ENCODE measurements at regions not wholly inside any gene's neighbourhood (a gene's known extent, or its start where the extent isn't known, plus 50 kb on each side); places are given as distances from the start of the nearest gene placed in this dataset.

DNA sequence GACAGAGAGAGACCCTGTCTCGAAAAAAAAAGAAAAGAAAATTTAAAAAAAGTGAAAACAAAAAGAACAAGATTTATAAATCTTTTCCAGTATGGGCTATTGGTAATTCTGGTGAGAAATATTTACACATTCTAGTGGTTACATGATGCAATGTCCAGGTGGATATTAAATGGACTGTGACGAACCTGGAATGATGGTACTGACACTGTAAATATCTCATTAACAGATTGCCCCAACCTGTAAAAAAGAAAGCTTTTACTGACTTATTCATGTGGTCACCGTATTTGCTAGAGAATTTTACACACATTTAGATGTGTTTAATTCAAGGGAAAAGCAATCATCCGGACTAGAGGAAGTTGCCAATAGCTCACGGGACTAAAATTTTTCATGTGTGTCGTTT is 162.1 kb upstream of the LRIG1 start:
- ATAC-seq (ENCODE audit: poor library complexity) (no peak), DNase-seq (no peak)
- intact Hi-C loops (cut with DNase I): no loop called here

DNA sequence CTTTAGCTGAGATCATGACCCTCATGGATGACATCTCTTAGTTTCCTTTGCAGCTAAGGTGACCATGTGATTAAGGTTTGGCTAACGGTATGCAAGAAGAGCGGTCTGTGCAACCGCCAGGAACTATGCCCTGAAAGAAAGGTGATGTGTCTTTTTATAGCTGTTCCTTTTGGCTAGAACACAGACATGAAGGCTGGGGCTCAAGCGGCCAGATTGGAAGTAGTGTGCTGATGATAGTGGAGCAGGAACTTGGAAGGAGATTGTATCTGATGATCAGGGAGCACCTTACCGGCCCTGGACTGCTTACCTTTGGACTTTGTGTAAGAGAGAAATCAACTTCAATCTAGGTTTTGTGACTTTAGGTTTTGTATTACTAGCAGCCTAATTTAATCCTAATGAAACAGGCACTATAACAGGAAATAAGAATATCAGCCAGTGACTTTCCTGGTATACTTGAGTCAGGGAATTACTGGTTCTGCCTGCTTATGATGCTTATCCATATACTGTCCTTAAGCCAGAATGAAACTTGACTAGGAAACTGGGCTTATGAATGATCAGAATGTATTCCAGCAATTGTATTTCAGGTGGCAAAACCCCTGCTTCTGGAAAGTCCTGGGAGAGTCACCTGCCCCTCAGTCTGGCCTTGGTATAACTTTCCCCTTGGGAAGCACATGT is 164.3 kb upstream of the LRIG1 start:
- no peak for DNase-seq

DNA sequence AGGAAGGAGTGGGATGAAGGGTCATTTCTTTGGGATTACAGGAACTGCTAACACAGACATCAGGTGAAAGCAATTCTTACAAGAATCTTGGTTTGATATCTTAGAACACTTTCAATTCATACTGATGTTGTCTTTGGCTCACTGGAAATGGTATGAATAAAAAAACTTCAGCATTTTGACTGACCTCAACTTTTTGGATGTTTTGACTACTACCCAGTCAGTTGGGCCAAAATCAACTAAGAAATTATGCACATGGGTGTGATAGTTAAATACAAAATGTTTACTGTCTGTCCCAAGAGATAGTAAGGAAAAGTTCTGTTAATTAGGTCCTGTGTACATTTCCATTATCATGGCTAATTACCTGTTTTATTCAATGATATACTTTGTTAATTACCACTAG is 165.5 kb upstream of the LRIG1 start:
- no peak for DNase-seq
- no peak for ATAC-seq (ENCODE audit: poor library complexity)
- intact Hi-C loops (cut with DNase I): no loop called here

More for the DNA sequence above, 164.3 kb upstream of the LRIG1 start:
- peak; percentile 93 for ATAC-seq (ENCODE audit: poor library complexity)
- intact Hi-C loops (cut with DNase I): no loop called here

DNA sequence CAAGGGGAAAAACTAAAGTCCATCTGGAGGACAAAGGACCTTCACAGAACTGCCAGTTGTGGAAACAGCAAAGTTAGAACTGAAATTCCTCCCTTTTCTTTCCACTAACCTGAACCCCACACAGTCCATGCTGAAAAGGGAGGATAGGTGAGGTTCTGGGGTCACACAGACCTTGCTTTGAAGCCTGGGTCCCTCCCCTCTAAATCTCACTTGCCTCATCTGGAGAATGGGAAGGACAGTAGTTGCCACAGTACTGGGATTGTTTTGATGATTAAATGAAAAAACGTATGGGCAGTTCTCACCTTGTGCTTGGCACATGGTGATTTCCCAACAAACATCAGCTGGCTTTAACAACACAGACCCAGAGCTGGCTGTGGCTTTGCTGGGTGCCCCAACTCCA is 166.4 kb upstream of the LRIG1 start:
- intact Hi-C loops (cut with DNase I): no loop called here
- DNase-seq (no peak), ATAC-seq (ENCODE audit: poor library complexity) (no peak)

DNA sequence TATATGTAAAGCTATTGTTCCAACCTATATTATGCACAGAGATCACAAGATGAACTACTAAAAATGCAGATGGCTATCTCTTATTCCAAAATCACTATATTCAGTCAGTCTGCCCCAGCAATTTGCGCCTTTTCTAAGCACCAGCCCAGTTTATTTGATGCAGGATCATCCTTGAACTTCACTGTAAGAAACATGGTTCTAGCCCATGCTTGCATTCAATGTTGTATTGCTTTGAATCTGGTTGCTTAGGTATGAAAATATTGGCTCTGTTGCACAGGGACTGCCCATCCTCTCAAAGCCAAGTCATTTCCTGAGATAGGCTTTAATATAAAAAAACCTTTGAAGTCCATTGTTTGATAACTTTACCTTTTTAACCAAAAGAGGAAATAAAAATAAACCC is 170.5 kb upstream of the LRIG1 start:
- ATAC-seq (ENCODE audit: poor library complexity) (no peak), DNase-seq (no peak)
- intact Hi-C loops (cut with DNase I): no loop called here

DNA sequence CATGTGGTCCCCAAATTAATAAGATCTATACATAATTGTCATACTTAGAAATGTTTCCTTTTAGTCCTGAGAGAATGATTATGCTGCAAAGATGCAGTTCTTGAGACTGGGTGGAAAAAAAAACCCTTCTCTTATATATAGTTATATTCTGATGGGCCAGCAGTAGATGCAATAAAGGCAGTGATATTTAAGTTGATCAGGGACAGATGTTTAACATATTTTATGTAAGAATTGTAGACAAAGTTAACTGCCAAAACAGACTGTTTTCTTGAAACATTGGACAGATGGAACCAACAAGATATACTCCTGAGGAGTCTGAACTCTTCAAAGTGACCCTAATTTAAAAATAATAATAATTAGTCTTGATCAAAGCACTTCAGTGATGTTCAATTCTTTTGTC is 172.0 kb upstream of the LRIG1 start:
- intact Hi-C loops (cut with DNase I): no loop called here
- ATAC-seq (ENCODE audit: poor library complexity) (no peak), DNase-seq (no peak)

DNA sequence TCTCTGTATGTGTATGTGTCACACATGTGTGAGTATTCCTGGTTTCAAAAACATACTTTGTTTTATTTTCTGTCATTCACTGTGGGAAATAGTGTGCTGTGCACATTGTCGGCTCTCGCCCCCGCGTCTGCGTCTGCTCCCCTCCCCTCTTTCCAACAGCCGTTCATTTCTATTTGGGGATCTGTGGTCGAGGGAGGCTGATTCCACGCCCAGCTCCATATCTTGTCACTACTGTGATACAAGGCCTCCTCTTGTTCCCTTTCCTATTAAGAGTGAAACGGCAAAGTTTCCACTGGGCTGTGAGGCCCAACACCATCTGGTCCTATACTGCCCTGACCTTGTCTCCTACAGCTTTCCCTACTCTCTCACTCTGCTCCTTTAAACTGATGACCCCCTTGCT is 172.5 kb upstream of the LRIG1 start:
- ATAC-seq (ENCODE audit: poor library complexity) (no peak), DNase-seq (no peak)
- intact Hi-C loops (cut with DNase I): no loop called here

DNA sequence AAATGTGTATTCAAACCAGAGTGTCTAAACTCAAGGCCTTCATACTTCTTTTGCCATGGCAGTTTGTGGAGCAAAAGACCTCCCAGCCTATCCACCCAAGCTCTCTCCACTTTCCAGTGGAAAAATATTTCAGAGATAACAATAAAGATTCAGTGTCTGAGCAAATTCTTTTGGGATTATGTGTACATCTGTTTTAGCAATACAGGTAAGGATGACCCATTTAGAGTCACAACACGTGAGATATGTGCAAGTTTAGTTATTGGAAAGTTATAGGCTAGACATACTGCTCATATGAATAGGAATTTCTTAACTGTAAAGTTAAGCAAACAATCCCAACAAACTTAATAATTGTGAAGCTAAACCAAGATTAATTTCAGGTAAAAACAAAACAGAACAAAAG is 174.5 kb upstream of the LRIG1 start:
- ATAC-seq (ENCODE audit: poor library complexity) (no peak), DNase-seq (no peak)
- intact Hi-C loops (cut with DNase I): no loop called here

DNA sequence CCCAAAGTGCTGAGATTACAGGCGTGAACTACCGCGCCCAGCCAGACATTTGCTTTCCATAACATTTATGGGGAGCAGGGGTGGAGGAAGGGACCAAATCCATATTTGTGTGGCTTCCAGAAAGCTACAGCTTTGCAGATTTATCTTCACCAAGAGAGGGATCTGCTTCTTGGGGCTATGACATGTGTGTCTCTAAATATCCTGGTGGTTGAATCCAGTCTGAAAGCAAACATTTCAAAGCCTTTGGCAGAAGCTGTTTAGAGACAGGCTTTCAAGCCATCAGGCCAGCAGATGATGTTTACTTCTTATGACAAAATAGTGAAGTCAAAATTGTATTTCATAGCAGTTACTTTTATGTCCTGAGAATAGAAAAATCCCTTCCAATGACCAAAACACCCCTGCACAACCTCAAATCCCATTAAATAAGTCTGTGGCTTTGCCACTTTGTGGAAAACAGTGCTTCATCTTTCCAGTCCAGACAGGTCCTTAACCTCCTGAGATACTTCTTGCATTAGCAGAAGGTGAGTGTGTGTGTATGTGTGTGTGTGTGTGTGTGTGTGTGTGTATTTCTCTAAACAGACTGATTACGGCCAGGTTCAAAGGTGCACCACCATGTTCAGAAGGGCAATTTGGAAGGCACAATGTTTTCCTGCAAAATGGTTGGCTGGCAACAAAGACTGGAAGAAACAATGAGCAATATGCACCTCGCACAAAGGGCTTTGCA is 191.4 kb upstream of the LRIG1 start:
- ATAC-seq (ENCODE audit: poor library complexity) (no peak), DNase-seq (no peak)
- intact Hi-C loops (cut with DNase I): no loop called here

DNA sequence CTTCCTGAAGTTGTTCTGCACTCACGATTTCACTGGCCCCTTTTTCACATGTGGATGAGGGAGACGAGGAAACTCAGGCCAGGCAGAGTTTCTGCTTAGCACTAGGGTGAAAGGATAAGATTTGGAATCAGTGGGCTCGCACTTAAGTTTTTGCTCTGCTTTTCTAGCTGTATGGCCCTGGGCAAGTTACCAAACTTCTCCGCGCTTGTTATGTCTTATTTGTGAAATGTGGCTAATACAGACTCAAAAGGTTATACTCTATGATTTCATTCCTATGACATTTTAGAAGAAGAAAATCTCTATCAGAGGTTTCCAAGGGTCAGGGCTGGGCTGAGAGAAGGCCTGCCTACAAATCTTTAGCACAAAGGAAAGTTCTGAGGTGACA is 191.9 kb upstream of the LRIG1 start:
- ATAC-seq (ENCODE audit: poor library complexity) (no peak), DNase-seq (no peak)
- intact Hi-C loops (cut with DNase I): no loop called here

DNA sequence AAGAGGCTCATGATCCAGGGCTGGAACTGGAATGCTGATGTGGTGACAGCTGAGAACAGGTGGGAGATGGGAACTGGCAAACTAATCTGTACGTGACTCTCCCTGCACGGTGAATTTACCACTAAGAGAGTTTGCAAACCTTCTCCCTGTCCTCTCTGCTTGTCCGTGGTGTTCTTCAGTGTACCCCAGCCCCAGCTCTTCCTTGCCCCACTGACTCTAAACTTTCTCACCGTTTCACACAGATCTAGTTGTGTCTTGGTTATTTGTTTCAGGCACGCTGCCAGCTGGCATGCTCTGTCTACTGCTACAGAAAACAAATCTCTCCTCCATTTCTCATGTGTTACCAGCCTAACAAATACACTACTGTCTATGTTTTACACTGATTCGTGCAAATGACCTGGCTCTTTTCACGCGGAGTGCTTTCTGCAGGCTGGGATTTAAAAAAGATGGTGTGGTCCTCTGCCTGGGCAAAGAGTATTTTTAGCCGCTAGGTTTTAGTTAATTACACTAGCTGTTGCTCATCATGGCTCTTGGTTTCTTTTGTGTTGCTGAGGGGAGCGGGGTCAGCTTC is 192.7 kb upstream of the LRIG1 start:
- intact Hi-C loops (cut with DNase I): no loop called here
- DNase-seq: no peak
- peak; percentile 57 for ATAC-seq (ENCODE audit: poor library complexity)

DNA sequence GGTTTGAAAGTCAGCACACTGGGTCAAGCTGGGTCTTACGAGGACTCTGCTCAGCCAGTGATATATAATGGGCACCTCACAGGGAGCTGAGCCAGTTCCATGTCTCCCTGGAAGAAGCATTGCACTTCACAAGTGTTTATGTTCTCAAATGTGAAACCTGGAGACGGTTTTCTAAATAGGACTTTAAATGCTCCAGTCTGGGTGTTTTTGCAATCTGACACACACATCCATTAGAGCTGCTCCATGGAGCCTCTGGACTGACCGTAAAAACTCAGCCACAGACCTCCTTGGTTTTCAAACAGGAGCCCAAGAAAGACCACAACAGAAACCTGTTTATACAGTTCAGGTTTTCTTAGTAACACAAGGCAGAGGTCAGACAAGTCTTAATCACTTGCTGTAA is 201.3 kb upstream of the LRIG1 start:
- no peak for DNase-seq
- intact Hi-C loops (cut with DNase I): no loop called here
- no peak for ATAC-seq (ENCODE audit: poor library complexity)

DNA sequence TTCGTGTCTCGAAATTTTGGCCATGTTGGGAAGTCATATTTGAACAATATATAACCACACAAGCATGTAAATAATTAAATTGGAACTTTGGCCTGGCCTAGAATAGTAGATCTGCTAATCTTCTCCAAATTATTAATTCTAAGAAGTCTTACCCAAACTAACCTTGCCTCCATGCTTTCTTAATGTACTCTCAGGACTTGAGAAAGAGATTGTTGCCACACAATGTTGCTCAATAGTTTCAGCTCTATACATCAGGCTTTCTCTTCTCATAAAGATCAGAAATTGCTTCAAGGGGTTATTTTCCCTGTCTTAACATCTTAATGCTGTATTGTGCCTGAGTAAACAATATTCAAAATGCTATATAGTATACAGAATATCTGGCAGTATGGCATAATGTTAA is 202.7 kb upstream of the LRIG1 start:
- DNase-seq (no peak), ATAC-seq (ENCODE audit: poor library complexity) (no peak)

DNA sequence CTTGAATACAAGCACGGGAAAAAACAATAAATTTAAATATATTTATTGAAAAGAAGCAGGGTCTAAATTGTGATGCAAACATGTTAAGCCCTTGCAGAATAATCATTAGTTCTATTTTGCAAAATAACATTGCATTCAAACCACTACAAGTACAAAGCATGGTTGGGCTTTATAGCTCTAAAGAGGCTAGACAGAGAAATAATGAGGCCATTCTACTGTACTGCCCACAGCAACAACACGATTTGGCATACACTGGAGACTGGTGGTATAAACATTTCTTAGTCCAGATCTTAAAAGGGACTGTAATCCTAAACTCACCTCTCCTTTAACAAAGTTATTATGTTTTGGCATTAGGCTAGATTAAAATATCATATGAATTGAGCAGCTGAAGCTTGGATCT is 204.3 kb upstream of the LRIG1 start:
- intact Hi-C loops (cut with DNase I): no loop called here
- DNase-seq (no peak), ATAC-seq (ENCODE audit: poor library complexity) (no peak)

More for the DNA sequence above, 202.7 kb upstream of the LRIG1 start:
- intact Hi-C loops (cut with DNase I): no loop called here

DNA sequence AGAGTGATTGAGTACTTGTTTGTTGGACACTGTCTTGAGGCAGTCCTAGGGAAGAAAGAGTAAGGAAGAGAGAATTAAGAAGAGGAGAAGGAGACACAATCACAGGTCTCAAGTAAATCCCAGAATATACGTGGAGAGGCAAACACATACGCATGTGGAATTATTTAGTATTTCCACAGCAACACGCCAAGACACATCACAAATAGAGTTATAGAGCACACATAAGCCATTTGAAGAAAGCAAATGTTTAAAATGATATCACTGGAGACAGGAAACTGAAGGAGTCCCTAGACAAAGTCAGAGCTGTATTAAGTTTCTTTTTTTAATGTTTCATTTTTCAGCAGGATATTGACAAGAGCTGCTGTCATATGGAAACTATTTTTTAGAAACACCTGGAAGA is 206.1 kb upstream of the LRIG1 start:
- intact Hi-C loops (cut with DNase I): no loop called here
- ATAC-seq (ENCODE audit: poor library complexity): no peak

DNA sequence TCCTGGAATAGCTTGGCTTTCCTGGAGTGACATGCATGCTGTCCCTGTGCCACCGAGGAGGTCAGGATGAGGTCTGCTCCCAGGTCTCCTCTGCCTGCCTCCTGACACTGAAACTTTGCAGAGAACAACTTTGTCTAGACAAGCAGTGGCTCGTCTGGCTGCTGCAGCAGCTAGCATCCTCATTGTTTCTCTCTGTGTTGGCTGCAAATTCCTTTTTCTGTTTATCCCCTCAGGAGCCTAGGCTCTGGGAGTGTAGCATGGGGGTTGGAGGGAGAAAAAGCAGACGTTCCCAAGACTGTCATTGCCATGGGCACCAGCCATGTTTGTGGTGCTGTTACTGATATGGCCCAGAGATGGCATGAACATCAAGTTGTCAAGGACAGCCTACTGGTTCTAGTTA is 208.7 kb upstream of the LRIG1 start:
- ATAC-seq (ENCODE audit: poor library complexity) (no peak), DNase-seq (no peak)
- intact Hi-C loops (cut with DNase I): no loop called here

More for the DNA sequence above, 206.1 kb upstream of the LRIG1 start:
- no peak for DNase-seq

DNA sequence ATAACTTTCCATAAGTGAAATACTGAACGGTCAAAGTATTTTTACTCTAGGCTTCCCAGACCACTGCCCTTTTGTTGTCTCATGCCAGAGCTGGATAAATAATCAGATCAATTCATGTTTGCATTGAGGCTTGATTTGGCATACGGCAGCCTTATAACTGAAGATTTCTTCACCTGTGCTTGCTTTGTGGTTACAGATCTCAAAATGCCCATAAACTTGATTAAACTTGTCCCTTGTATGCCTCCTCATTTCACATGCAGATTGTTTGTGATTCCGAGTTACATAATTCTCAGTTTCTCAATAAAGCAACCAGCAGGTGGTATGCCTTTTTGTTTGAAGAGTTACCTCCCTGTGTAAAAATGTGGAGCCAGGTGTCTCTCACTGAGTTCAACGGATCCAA is 211.4 kb upstream of the LRIG1 start:
- intact Hi-C loops (cut with DNase I): no loop called here
- DNase-seq (no peak), ATAC-seq (ENCODE audit: poor library complexity) (no peak)

DNA sequence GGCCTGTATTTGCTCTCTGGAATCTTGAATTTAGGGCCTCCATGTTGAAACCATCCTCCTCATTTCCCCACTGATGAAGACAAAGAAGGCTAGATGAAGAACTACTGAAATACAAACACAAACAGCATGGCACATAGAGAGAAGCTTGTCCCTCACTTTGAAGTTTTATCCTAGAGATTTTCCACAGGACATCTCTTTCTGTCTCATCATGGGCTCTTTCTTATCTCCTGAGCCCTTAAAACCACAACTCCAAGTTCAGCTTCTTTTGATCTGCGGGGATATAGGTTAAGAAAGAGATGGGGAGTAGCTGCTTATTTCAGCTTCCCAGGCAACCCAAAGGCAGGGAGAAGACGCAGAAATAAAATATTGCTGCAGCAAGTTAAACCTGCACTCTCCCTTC is 213.1 kb upstream of the LRIG1 start:
- ATAC-seq (ENCODE audit: poor library complexity) (no peak), DNase-seq (no peak)
- intact Hi-C loops (cut with DNase I): no loop called here

DNA sequence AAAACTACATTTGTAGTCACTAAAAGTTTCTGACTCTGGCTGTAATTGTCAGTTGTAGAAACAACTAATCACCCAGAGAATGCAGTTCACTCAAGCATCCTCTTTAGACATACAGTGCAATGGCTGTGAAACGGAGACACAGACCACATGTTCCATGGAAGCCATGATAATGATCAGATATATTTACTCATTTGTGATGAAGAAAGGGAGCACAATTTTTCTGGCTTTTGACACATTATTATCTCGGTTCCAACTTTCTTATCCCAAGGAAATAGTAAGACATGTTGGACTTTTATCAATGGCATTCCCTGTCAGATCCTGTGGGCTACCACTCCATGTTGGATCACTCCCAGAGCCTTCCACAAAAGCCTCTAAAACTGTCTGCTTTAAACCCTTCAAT is 215.0 kb upstream of the LRIG1 start:
- intact Hi-C loops (cut with DNase I): no loop called here
- ATAC-seq (ENCODE audit: poor library complexity) (no peak), DNase-seq (no peak)

DNA sequence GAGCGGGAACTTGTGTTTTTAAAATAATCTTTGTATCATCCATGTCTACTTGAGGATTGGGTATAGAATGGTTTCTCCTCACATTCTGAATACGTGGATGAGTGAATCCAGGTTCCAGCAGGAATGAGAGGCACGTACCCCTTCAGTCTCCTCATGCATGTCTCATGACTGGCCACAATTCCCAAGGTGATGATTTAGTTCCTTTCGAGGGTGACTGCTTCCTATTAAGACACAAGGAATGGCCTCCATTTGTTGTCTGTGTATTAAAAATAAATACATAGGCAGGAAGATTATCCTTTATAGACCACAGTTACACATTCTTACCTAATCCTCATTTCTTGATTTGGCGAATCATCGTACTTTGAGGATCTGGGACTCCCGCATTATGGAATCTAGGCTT is 217.0 kb upstream of the LRIG1 start:
- no peak for ATAC-seq (ENCODE audit: poor library complexity)
- intact Hi-C loops (cut with DNase I): no loop called here
- DNase-seq: no peak

Data from Right ventricle myocardium superior (tissue), 1 donor.